ENCODE measurements at regions not wholly inside any gene's neighbourhood (a gene's known extent, or its start where the extent isn't known, plus 50 kb on each side); places are given as distances from the start of the nearest gene placed in this dataset.

GRCh38 chr10:33942508-33942907, 608.0 kb upstream of the NRP1 start:
- Mint-ChIP-seq H3K4me1 (ENCODE audit: unreplicated experiment) (no peaks in the 10 kb centered on the region), H3K27ac (ENCODE audit: unreplicated experiment) (no peak overlapping the region), H3K4me3 (ENCODE audit: unreplicated experiment) (no peak overlapping the region), H3K9me3 (ENCODE audit: unreplicated experiment) (no peaks in the 10 kb centered on the region), H3K27me3 (ENCODE audit: unreplicated experiment) (peaks cover 16% of the 10 kb centered on the region), H3K36me3 (ENCODE audit: unreplicated experiment) (peaks cover 2% of the 10 kb centered on the region)
- no peak for TF ChIP-seq CTCF (IDR thresholded peaks at IDR 0.05)
- DNase-seq (ENCODE audit: extremely low spot score, unreplicated experiment): no peak

GRCh38 chr10:33939892-33940291, 605.4 kb upstream of the NRP1 start:
- peaks cover 17% of the 10 kb centered on the region for H3K27me3 Mint-ChIP-seq (ENCODE audit: unreplicated experiment)
- DNase-seq (ENCODE audit: extremely low spot score, unreplicated experiment): no peak
- no peaks in the 10 kb centered on the region for H3K36me3 Mint-ChIP-seq (ENCODE audit: unreplicated experiment)
- no peak overlapping the region for H3K27ac Mint-ChIP-seq (ENCODE audit: unreplicated experiment)
- H3K9me3 Mint-ChIP-seq (ENCODE audit: unreplicated experiment): no peaks in the 10 kb centered on the region
- no peak for TF ChIP-seq CTCF (IDR thresholded peaks at IDR 0.05)
- peaks cover 2% of the 10 kb centered on the region for H3K4me1 Mint-ChIP-seq (ENCODE audit: unreplicated experiment)
- H3K4me3 Mint-ChIP-seq (ENCODE audit: unreplicated experiment): no peak overlapping the region

GRCh38 chr10:33939410-33939809, 604.9 kb upstream of the NRP1 start:
- Mint-ChIP-seq H3K4me1 (ENCODE audit: unreplicated experiment) (peaks cover 2% of the 10 kb centered on the region), H3K27ac (ENCODE audit: unreplicated experiment) (no peak overlapping the region), H3K9me3 (ENCODE audit: unreplicated experiment) (no peaks in the 10 kb centered on the region), H3K27me3 (ENCODE audit: unreplicated experiment) (peaks cover 14% of the 10 kb centered on the region), H3K4me3 (ENCODE audit: unreplicated experiment) (no peak overlapping the region), H3K36me3 (ENCODE audit: unreplicated experiment) (no peaks in the 10 kb centered on the region)
- DNase-seq (ENCODE audit: extremely low spot score, unreplicated experiment): no peak
- TF ChIP-seq CTCF (IDR thresholded peaks at IDR 0.05): no peak

GRCh38 chr10:33938001-33938400, 603.5 kb upstream of the NRP1 start:
- Mint-ChIP-seq H3K36me3 (ENCODE audit: unreplicated experiment) (no peaks in the 10 kb centered on the region), H3K4me3 (ENCODE audit: unreplicated experiment) (no peak overlapping the region), H3K9me3 (ENCODE audit: unreplicated experiment) (no peaks in the 10 kb centered on the region), H3K27ac (ENCODE audit: unreplicated experiment) (no peak overlapping the region), H3K4me1 (ENCODE audit: unreplicated experiment) (peaks cover 2% of the 10 kb centered on the region), H3K27me3 (ENCODE audit: unreplicated experiment) (peaks cover 9% of the 10 kb centered on the region)
- no peak for DNase-seq (ENCODE audit: extremely low spot score, unreplicated experiment)
- TF ChIP-seq CTCF (IDR thresholded peaks at IDR 0.05): no peak

GRCh38 chr10:33937036-33937730, 602.7 kb upstream of the NRP1 start:
- peaks cover 2% of the 10 kb centered on the region for H3K4me1 Mint-ChIP-seq (ENCODE audit: unreplicated experiment)
- TF ChIP-seq CTCF (IDR thresholded peaks at IDR 0.05): no peak
- no peaks in the 10 kb centered on the region for H3K36me3 Mint-ChIP-seq (ENCODE audit: unreplicated experiment)
- no peak overlapping the region for H3K27ac Mint-ChIP-seq (ENCODE audit: unreplicated experiment)
- H3K27me3 Mint-ChIP-seq (ENCODE audit: unreplicated experiment): peaks cover 12% of the 10 kb centered on the region
- H3K9me3 Mint-ChIP-seq (ENCODE audit: unreplicated experiment): no peaks in the 10 kb centered on the region
- no peak overlapping the region for H3K4me3 Mint-ChIP-seq (ENCODE audit: unreplicated experiment)
- DNase-seq (ENCODE audit: extremely low spot score, unreplicated experiment): no peak

Measured in osteocyte (in vitro differentiated cells).